Activated CD8-positive, alpha-beta memory T cell treated with anti-CD3 and anti-CD28 coated beads for 4 hours (primary cell): ENCODE measurements at regions not wholly inside any gene's neighbourhood (a gene's known extent, or its start where the extent isn't known, plus 50 kb on each side); places are given as distances from the start of the nearest gene placed in this dataset.
"Not testable (repeated sequence)": the region's sequence is repeated elsewhere in the genome, so short reads cannot be mapped to it uniquely, and the experiment has no call there.

Source experiments
- DNase-seq, 2 donors: peaks; one replicate each; pipeline ENCODE4 v3.0.0-alpha.2; 2020; ENCODE audit warnings: low read depth in 2 of 2

DNA sequence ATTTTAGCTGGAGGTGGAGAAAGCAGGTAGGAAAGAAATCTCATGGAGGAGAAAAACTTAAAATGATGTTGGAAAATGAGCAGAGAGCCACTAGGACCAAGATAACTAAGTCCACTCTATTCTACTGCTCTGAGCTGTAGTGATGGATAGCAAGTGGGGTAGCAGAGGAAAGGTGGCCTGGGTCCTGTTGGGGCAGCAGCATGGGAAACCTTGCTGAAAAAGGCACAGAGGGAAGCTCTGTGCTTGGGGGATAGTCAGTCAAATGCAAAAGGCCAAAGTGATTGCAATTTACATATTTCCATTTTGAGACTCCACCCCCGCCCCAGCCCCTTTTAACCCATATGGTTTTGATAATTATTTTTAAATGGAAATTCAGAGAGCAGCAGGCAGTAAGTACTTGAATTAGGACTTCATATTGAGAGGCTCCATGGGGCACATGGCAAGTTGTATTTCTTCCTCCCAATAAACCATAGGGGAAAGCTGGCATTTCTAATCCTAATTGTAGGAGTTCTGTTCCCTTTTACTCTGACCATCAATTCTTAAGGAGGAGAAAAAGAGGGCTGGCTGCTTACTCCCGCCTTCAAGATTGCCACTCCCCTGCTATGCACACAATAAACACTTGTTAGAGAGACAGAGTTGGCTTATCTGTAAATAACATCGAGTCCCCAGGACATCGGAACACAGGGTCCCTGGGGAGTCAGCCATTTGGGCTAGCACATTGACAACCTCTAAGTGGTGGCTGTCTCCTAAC, 1341.5 kb upstream of the TENM4 start:
- DNase-seq, result no peak

DNA sequence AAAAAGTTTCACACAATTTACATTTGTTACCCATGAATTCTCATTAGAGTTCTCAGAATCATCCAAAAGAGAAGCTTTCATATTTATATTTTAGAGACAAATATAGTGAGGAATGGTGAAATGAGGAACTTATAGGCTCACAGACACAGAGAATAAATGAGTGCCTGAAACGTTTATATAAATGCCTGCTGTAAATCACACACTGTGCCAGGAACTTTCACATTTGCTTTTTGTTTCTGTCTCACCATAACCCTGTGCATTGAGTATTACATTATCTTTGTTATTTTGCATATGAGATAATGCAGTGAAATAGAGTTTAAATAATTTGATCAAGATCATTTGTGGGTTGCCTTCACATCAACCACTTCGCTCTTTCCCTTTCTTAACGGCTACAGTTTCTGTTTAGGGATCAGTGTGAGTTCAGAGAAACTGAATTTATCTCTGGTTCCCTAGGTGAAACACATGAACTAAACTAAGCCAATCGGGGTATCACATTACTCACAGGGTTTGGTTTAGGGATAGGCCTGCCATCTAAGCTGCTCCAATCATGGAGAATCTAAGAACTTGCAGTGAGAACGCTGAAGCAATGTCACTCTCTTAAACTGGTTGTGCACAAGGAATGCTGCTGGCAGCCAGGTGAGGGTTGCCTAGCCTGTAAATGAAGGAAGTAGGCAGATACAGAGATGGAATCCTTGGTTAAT, 1339.2 kb upstream of the TENM4 start:
- DNase-seq, result no peak

DNA sequence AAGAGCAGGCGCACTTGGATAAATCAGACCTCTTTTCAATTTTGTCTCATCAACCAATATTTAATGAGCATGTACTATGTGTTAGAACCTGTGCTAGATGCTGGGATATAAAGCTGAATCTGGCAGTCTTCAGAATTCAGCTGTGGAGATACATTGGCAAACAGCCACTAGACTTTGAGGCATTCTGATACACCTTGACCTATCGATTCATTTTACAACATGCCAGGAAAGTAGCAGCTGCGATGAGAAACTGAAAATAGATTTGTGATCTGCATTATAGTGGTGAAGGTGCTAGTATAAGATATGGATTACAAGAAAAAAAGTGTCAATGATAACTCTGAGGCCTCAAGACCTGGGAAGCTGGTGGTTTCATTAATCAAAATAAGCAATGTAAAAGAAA, 1338.1 kb upstream of the TENM4 start:
- no peak for DNase-seq

DNA sequence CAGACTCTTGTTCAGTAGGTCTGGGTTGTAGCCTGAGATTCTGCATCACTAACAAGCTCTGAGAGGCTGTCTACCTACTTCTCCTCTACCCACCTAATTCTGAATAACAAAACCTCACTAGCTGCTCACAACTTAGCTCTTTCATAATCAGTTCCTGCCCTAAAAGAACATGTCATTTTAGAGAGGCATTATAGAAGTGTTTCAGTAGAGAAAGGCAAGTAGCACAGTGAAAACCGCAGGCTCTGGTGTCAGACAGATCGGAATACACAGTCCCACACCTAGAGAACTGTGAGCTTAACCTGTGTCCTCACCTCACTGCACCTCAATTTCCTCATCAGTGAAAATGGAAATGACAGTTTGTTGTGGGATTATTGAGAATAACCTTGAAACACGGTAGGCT, 1337.6 kb upstream of the TENM4 start:
- DNase-seq, result no peak

DNA sequence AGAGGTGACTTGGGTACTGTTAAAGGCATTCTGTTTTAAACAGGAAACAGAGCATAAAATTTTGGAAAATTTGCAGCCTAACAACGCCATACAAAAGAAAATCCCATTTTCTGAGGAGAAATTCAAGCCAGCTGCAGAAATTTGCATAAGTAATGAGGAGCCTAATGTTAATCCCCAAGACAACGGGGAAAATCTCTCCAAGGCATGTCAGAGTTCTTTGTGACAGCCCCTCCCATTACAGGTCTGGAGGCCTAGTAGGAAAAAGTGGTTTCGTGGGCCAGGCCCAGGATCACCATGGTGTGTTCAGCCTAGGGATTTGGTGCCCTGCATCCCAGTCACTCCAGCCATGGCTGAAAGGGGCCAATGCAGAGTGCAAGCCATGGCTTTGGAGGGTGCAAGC, 1333.1 kb upstream of the TENM4 start:
- DNase-seq, result no peak

DNA sequence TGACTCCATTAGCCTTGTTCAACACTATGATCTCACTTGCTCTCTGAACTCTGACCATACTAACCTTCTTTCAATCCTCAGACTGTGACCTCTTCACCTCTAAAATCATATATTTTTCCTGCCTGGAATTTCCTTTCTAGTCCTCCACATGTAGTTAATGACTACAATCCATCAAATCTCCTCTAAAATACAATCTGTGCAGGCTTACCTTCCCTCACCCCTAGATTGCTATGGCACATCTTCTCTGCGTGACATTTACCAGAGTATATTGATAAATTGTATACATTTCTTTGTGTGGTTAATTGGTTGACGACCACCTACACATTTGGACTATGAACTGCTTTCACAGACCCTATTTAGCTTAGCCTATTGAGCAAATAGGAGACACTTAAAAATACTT, 1330.2 kb upstream of the TENM4 start:
- no peak for DNase-seq

DNA sequence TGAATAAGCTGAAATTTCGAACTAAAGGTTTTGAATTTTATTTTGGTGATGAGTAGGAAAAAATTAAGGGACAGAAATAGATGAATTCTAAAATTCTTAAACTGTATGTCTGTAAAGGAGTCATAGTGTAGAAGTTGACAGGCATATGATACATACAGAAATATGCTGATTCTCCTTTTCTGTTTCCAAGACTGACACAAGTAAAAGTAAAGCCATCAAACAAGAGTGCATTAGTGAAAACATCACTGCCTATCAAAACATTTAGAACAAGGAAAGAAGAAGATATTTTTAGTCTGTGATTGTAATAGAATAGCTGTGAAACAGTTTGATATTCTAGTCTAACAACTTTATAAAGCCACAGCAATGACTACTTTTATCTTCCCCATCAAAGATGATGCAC, 1318.0 kb upstream of the TENM4 start:
- DNase-seq, result no peak

DNA sequence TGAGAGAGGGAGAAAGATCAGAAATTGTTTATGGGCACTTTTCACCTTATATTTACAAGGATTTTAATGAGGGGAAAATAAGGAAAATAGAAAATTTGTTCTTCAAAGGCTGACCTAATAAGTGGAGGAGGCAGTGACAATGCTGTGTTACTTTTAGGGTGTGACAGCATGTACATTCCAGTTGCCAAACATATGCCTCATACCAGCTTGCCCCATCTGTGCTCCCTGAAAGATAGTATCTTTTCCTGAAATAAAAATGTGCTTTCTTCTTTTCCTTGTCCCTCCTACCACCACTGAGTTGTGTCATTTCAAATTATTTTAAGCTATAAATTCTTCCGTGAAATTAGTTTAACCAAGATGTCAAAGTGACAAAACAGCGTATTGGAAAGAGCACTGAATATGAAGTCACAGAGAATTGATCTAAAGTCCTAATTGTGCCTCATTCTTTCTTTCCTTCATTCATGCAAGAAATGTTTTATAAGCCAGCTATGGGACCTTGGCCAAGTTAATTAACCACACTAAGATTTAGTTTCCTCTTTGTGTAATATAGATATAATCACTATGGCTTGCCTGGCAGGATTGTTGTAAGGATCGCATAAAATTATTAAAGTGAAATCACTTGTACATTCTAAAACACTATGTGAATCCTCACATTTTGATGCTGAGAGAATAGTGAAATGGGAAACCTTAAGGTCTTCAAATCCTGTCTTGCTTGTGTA, 1307.5 kb upstream of the TENM4 start:
- DNase-seq, result no peak

DNA sequence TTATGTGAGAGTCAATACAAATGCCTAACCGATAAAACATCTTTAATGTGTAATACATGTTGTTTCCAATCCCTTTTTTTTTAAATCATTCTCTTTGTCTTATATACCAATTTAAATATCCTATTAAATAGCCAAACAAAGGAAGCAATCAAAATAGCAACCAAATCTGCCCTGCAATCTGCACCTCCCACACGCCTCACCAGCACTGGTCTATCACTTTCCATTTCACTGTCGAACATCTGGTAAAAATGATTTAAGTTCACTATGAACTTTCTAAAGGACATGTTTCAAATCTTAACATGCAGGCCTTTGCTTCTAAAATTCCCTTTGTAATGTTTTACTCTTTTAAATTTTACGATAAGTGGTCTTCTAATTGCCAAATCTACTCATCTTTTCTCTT, 1305.5 kb upstream of the TENM4 start:
- DNase-seq, result no peak

DNA sequence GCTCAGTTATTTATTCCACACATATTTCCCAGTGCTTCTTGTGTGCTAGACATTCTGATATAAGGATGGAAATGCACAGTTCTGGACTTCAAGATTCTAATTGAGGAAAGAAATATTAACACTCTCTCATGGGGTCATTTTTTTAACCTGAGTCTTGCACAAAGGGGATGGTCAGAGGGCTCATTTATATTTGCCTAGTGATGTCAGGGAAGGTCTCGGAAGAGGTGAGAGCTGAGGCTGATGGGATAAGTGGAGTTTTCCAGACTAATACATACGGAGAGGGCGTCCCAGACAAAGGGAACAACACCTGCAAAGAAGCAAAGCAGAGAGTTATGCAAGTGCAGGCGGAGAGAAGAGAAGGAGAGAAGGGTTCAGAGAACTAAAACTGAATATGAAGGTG, 1304.6 kb upstream of the TENM4 start:
- DNase-seq, result no peak

DNA sequence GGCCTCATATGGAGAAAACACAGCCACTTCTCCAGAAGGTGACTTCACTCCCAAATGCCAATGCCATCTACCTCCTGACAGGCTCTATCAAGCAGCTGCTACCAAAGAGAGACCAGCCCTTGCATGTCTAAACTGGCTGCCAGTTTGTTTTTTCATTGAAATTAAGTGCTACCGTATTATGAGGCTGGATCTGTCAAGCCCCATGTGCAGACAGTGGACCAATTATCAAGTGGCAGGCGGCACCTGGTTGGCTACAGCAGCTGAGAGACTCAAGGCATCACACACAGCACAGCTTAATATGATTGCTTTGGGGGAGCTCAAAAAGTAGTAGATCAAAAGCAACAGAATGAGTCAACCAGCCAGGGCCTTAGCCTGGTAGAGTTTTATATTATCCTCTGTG, 1293.0 kb upstream of the TENM4 start:
- no peak for DNase-seq

DNA sequence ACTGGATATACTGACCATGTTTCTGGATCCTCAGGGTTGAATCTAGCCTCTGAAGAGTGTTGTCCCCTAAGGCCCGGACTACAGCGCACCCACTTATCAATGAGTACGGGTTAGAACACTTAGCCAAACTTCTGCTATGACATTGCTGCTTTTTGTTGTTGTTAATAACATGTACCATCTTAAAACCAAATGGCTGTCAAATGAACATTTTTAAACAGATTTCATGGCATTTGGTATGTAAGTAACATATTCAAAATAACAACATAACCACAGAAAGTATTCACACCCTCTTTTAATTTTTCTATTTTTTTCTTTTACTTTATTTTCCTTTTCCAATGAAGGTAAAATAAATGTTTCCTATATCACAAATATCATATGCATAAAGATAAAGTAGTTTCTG, 1292.5 kb upstream of the TENM4 start:
- DNase-seq, result no peak

DNA sequence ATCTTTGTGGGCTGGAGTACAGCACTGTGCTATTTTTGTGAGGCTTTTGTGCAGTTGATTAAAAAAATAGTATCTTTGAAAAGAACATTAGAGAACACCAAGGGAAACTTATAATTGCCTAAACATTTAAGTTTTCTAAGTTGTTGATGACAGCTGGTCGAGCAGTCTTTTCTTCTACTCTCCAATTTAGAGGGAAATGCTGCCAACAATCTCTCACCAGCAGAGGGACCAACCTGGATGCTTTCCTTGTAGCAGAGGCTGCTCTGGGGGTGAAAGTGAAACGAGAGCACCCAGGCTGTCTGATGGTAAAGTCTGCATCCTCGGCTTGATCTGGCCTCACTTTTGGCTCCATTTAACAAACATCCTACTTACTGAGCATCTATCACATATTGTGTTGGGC, 1286.5 kb upstream of the TENM4 start:
- no peak for DNase-seq

DNA sequence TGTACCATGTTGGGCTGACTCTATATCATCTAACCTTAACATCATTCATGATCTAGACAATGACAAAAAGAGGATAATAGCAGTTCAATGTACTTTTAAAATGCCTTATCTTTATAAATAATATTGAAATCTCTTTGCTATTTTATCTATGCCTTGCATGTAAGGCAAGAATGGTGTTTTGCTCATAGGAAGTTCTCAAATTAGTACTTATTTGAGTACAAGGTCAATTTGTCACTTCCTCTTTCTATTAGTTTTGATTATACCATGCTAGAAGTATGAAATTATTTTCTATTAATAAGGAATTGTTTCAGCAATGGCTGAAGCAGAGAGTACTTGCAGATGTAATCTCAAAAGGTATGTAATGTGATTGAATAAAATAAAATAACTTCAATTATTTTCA, 1285.4 kb upstream of the TENM4 start:
- DNase-seq, result no peak

DNA sequence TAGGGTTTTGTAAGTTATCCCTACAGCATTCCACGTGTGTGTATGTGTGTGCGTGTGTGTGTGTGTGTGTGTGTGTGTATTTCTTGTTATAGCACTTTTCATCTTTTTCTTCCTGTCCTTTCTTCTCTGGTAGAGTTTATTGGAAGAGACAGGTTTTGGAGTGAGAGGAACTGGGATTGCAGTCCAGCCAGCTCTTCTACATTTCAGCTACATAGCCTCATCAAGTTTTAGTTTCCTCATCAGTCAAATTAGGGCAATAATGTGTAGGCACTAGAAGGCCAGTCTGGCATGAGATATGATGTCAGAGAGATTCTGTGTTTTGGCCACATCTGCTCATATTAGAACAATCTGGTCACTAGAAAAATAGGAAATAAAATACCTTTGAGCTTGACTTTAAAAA, 1283.5 kb upstream of the TENM4 start:
- no peak for DNase-seq

DNA sequence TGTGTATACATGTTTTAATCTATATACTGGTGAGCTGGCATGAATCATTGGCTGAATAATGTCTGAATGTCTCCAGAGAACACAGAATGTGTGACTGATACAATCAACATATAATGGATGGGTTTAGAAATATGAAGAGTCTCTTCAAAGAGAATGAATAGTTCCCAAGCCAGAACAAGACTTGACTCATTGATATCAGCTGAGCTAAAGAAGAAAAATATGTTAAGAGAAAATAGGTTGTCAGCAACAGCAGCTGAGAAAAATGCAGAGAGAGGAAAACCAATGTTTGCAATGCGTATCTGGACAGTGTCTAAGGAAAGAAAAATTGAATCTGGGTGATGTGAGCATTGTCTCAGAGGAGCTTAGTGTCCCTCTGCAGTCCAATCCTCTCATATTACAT, 1281.8 kb upstream of the TENM4 start:
- no peak for DNase-seq

DNA sequence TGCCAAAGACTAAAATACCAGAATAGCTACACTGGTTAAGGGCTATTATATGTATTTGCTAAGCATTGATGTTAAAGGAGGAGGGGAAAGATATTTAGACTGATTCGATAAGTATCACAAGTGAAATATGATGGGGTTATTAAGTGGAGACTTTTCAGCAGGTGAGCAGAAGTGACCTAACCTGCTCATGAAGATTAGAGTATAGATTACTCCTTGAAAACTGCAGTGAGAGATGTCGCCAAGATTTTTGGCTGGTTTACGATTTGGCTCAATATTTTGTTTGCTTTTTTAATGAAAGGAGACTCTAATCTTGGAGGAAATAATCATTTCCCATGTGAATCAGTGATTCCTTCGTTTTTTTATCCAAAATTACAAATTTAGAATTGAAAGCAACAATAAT, 1279.5 kb upstream of the TENM4 start:
- no peak for DNase-seq

DNA sequence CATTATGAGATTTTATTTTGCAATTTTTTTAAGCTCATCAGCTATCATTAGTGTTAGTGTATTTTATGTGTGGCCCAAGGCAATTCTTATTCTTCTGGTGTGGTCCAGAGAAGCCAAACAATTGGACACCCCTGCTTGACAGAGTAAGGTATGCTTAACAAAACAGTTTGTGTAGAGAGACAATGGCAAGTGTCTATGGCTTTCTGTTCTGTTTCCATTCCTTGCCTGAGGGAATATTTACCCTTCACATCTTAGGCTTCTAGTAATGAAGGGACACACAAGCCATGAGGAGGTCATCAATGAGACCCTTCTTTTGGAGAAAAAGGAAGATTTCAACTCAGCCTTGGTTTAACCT, 1278.4 kb upstream of the TENM4 start:
- no peak for DNase-seq

DNA sequence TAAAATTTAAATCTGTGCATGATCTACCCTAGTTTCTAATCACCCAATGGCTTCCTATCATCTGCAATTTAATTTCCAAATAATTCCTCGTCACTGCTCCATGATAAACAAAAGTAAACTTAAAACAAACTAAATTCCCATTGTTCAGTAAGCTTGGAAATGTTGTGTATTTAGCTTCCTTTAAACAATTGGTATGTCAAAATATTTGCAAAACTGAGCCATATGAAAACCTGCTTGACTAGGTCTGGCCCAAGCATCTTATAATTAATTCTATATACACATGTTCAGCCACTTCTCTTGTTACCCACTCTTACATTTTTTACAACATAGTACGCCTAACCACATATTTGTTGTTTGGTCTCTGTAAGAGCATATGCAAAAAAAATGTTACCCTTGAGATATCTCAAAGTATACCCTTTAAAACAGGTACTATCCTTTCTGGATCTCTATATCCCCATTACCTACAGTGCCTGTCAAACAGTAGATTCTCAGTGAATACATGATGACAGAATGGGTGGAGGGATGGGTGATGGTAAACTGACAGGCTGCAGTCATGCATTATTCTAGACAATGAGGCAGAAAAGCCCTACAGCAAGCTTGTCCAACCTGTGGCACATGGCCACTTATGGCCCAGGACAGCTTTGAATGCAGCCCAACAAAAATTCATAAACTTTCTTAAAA, 1277.9 kb upstream of the TENM4 start:
- no peak for DNase-seq

DNA sequence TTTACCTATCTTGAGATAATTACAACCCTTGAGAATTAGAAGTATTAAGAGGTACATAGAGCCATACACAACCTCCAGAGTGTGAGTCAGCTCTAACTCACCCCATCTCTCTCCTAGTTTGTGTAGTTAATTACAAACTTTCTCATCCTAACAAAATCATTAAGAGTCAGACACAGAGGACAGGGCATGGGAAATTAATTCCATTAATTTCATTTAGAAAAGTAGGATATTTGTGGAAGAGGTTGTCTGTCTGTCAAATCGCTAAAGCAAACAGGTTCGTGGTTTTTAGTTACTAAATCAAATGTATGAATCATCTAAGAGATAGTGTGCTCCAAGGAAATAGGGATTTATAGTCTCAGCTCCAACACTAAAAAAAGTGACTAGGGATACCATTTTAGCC, 1261.4 kb upstream of the TENM4 start:
- DNase-seq, result no peak

DNA sequence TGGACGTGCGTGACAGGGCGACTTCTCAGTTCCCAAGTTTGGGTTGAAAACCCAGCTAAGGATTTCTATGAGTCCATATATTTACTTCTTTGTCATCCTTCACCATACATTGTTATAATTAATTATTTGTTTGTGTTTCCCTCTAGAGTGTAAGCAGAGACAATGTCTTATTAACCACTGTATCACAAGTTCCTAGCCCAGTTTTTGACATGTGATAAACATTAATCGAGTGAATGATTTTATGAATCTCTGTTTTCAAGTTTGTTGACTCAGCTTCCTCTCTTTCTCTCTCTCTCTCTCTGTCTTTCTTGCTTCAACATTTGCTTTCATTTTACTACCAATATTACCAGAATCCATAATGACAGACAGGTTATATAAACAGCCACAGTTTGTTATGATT, 1259.6 kb upstream of the TENM4 start:
- no peak for DNase-seq

DNA sequence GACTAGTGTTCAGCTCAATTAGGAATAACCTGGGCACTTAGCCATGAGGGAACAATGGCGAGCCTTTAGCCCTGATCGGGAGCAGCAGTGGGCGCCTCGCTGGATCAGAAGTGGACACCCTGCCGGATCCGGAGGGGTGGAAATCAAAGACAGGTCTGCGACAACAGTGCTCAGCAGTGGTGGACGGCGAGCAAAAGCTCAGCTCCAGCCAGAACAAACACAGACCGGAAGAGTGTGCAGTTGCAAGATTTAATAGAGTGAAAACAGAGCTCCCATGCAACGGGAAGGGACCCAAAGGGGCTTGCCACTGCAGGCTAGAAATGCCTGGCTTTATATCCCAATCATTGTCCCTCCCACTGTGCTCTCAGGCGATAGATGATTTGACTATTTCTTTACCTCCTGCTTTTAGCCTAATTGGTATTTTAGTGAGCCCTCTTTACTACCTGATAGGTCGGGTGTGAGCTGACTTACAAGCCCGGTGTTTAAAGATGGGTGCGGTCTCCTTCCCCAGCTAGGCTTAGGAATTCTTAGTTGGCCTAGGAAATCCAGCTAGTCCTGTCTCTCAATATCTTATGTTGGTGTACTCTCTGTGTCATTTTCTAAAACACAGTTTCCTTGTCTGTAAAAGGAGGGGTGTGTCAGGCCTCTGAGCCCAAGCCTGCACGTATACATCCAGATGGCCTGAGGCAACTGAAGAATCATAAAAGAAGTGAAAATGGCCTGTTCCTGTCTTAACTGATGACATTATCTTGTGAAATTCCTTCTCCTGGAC, 1258.8 kb upstream of the TENM4 start:
- DNase-seq, result not testable (repeated sequence)
